Activated naive CD8-positive, alpha-beta T cell treated with anti-CD3 and anti-CD28 coated beads for 36 hours (primary cell): ENCODE measurements at regions not wholly inside any gene's neighbourhood (a gene's known extent, or its start where the extent isn't known, plus 50 kb on each side); places are given as distances from the start of the nearest gene placed in this dataset.

Source experiments
- DNase-seq: peaks from one replicate; pipeline ENCODE4 v3.0.0; 2021
- H3K27ac Mint-ChIP-seq: one replicate; pipeline ENCODE4 v1.8.0; 2022; ENCODE audit warnings: mild to moderate bottlenecking, moderate library complexity, mixed read lengths
- H3K27me3 Mint-ChIP-seq: one replicate; pipeline ENCODE4 v1.8.0; 2022; ENCODE audit warnings: mild to moderate bottlenecking, mixed read lengths
- H3K36me3 Mint-ChIP-seq: one replicate; pipeline ENCODE4 v1.8.0; 2021; ENCODE audit warnings: mild to moderate bottlenecking, mixed read lengths
- H3K4me1 Mint-ChIP-seq: one replicate; pipeline ENCODE4 v1.8.0; 2021; ENCODE audit warnings: mixed read lengths
- H3K4me3 Mint-ChIP-seq: one replicate; pipeline ENCODE4 v1.8.0; 2022; ENCODE audit warnings: mild to moderate bottlenecking, moderate library complexity, mixed read lengths
- H3K9me3 Mint-ChIP-seq: one replicate; pipeline ENCODE4 v1.8.0; 2022; ENCODE audit warnings: mixed read lengths

DNA sequence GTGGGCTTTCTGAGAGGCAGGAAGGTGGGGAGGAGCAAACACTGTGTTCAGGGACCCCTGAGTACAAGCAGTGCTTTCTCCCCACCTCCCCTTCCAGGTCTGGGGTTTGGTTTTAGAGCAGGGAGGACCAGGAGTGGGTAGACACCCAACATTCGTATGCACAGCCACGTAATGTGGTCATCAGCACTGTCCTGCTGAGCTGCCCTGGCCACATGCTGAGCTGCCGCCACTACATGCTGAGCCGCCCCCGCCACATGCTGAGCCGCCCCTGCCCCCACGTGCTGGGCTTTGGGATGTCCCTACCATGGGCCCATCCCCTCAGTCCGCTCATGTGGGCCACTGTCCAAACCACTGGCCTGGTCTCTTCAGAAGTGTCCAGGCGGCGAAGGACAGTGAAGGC, 214.9 kb upstream of the CST7 start:
- H3K36me3 Mint-ChIP-seq, result no peaks in the 10 kb centered on the region

GRCh38 chr20:24735263-24735662, 213.8 kb upstream of the CST7 start:
- no peaks in the 10 kb centered on the region for H3K9me3 Mint-ChIP-seq
- H3K4me3 Mint-ChIP-seq, result no peak overlapping the region
- no peak for DNase-seq
- H3K4me1 Mint-ChIP-seq, result peaks cover 11% of the 10 kb centered on the region
- H3K27ac Mint-ChIP-seq, result no peak overlapping the region
- H3K36me3 Mint-ChIP-seq, result no peaks in the 10 kb centered on the region
- H3K27me3 Mint-ChIP-seq, result no peaks in the 10 kb centered on the region

More for the DNA sequence above, 214.9 kb upstream of the CST7 start:
- Mint-ChIP-seq H3K27ac (no peak overlapping the region), H3K9me3 (no peaks in the 10 kb centered on the region), H3K4me3 (no peak overlapping the region), H3K27me3 (no peaks in the 10 kb centered on the region), H3K4me1 (peaks cover 3% of the 10 kb centered on the region)
- no peak for DNase-seq

DNA sequence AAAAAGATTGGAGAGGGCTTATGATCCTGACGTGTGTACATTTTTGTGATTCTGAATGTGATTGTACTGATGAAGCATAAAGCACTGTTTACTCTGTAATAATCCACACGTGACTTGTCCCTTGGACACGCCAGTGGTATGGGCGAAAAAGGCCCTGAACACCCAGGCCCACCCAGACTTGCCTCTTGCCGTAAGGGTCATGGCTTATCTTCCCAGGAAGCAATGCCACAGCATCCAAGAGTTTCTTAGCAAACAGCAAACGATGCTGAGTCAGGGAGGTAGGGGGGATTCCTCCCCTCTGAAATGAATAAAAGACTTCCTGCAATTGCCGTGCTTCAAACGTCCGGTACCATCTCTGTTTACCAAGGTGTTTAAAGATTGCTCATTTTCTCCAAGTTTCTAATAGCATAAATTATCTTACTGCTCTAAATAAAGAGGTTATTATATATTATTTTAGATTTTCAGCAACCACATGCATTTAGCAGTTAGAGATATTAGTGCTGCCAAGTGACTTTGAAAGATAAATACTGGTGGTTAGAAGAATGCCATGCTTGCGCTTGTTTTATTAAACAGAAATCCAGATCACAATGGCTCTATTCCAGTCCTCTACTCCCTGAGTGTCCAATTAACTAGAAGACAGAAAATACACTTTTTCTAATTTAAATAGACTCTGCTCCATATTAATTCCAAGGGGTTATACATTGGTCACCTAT, 212.8 kb upstream of the CST7 start:
- Mint-ChIP-seq H3K36me3 (no peaks in the 10 kb centered on the region), H3K4me1 (peaks cover 13% of the 10 kb centered on the region), H3K4me3 (no peak overlapping the region), H3K27ac (no peak overlapping the region), H3K9me3 (no peaks in the 10 kb centered on the region), H3K27me3 (no peaks in the 10 kb centered on the region)
- no peak for DNase-seq

- no peaks in the 10 kb centered on the region for H3K9me3 Mint-ChIP-seq
- peaks cover 13% of the 10 kb centered on the region for H3K4me1 Mint-ChIP-seq
- no peaks in the 10 kb centered on the region for H3K36me3 Mint-ChIP-seq
- H3K27me3 Mint-ChIP-seq, result no peaks in the 10 kb centered on the region
- no peak overlapping the region for H3K27ac Mint-ChIP-seq
- H3K4me3 Mint-ChIP-seq, result no peak overlapping the region
- no peak for DNase-seq
These were observed 212.2 kb upstream of the CST7 start for GRCh38 chr20:24736844-24737211.

GRCh38 chr20:24737212-24737850, 211.7 kb upstream of the CST7 start:
- H3K9me3 Mint-ChIP-seq, result no peaks in the 10 kb centered on the region
- no peak overlapping the region for H3K27ac Mint-ChIP-seq
- peaks cover 13% of the 10 kb centered on the region for H3K4me1 Mint-ChIP-seq
- no peaks in the 10 kb centered on the region for H3K27me3 Mint-ChIP-seq
- H3K36me3 Mint-ChIP-seq, result no peaks in the 10 kb centered on the region
- no peak for DNase-seq
- H3K4me3 Mint-ChIP-seq, result no peak overlapping the region

- no peak overlapping the region for H3K4me3 Mint-ChIP-seq
- no peaks in the 10 kb centered on the region for H3K36me3 Mint-ChIP-seq
- no peak overlapping the region for H3K27ac Mint-ChIP-seq
- DNase-seq, result no peak
- H3K27me3 Mint-ChIP-seq, result no peaks in the 10 kb centered on the region
- peaks cover 13% of the 10 kb centered on the region for H3K4me1 Mint-ChIP-seq
- no peaks in the 10 kb centered on the region for H3K9me3 Mint-ChIP-seq
These were observed 210.9 kb upstream of the CST7 start for GRCh38 chr20:24738058-24738775.

DNA sequence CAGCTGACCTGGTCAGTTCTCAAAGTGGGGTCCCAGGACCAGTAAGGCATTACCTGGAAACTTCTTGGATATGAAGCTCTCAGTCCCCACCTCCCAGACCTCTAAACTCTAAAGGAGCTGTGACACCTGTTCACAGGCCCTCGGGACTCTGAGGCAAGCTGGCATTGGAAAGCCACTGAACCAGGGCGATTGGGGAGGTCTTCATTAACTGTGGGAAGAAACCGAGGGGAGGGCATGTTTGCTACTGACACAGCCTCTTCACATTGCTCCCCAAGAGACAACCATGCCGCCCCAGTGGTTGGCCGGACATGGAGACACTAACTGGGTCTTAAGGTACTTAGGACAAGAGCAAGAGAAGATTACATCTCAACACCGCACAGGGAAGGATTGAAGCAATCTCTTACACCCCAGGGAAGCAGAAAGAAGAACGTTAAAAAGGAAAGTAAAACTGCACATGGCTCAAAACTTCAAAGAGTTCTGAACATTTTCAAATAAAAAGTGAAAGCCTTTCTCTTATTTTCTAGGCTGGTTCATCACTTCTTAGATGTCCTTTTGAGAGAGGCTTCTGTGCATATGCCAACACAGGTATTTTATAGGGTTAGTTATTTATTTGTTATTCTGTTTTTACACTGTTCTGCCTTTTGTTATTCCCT, 210.0 kb upstream of the CST7 start:
- Mint-ChIP-seq H3K9me3 (no peaks in the 10 kb centered on the region), H3K4me3 (peak overlapping the region; percentile 47), H3K36me3 (no peaks in the 10 kb centered on the region), H3K27me3 (no peaks in the 10 kb centered on the region), H3K4me1 (peaks cover 13% of the 10 kb centered on the region), H3K27ac (peak overlapping the region; percentile 83)
- no peak for DNase-seq

DNA sequence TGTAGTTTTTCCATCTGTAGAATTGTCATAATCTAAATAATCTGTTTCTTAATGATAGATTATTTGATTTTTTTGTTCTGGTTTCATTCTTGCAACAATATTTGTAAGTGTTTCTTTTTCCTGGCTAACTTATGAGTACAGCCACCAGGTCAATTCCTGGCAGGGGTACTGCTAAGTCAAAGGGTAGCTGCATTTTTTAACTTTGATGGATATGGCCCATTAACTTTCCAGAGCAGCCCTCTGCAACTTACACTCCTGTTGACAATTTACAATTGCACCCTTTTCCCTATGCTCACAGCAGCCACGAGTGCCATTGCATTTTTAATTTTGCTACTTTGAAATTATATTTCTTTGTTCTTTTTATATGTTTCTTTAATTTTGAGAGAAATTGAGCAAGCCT, 209.3 kb upstream of the CST7 start:
- Mint-ChIP-seq H3K9me3 (no peaks in the 10 kb centered on the region), H3K27me3 (no peaks in the 10 kb centered on the region), H3K4me3 (peak overlapping the region; percentile 42), H3K4me1 (peaks cover 13% of the 10 kb centered on the region), H3K27ac (no peak overlapping the region), H3K36me3 (no peaks in the 10 kb centered on the region)
- DNase-seq, result no peak

GRCh38 chr20:24741493-24742072, 207.5 kb upstream of the CST7 start:
- H3K36me3 Mint-ChIP-seq, result no peaks in the 10 kb centered on the region
- DNase-seq, result no peak
- peaks cover 13% of the 10 kb centered on the region for H3K4me1 Mint-ChIP-seq
- no peaks in the 10 kb centered on the region for H3K27me3 Mint-ChIP-seq
- no peak overlapping the region for H3K27ac Mint-ChIP-seq
- no peak overlapping the region for H3K4me3 Mint-ChIP-seq
- H3K9me3 Mint-ChIP-seq, result no peaks in the 10 kb centered on the region

DNA sequence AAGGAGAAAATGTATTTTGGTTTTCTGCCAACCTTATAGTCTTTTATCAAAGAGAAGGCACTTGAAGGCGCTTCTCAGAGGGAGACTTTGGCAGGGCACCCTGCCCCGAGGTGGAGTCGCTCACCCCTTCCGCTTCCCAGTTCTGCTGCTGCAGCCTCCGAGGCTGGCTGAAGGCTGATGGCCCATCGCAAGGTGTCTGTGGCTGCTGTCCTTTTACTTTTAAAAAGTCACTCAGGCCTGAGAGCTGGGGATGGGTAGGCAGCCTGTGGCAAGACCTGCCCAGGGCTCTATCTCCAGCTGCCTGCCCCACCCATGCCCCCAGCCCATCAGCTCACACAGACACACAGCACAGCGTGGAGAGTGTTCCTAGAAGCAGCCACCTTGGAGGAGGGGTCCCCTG, 206.6 kb upstream of the CST7 start:
- H3K36me3 Mint-ChIP-seq, result no peaks in the 10 kb centered on the region
- no peak overlapping the region for H3K4me3 Mint-ChIP-seq
- no peaks in the 10 kb centered on the region for H3K27me3 Mint-ChIP-seq
- H3K27ac Mint-ChIP-seq, result no peak overlapping the region
- no peaks in the 10 kb centered on the region for H3K9me3 Mint-ChIP-seq
- DNase-seq, result no peak
- H3K4me1 Mint-ChIP-seq, result peaks cover 19% of the 10 kb centered on the region

DNA sequence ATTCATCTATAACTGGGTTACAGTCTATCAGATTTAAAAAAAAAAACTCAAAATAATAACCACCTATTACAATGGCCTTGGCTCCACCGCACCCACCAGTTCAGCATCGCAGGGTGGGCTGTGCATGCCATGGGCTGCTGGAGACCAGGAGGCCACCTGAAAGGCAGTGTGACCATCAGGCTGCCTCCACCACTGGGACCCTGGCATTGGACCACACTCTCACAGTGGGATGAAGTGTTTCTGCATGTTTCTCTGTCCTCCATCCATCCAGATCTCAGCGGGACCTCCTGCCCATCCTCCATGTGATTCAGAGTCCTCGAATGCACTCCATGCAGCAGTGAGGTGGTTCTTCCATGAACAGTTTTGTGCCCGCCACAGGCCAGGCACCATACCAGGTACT, 206.1 kb upstream of the CST7 start:
- Mint-ChIP-seq H3K27me3 (no peaks in the 10 kb centered on the region), H3K36me3 (no peaks in the 10 kb centered on the region), H3K27ac (no peak overlapping the region), H3K4me3 (no peak overlapping the region), H3K9me3 (no peaks in the 10 kb centered on the region), H3K4me1 (peaks cover 22% of the 10 kb centered on the region)
- no peak for DNase-seq

- Mint-ChIP-seq H3K4me3 (no peak overlapping the region), H3K9me3 (no peaks in the 10 kb centered on the region), H3K27me3 (no peaks in the 10 kb centered on the region), H3K4me1 (peaks cover 22% of the 10 kb centered on the region), H3K36me3 (no peaks in the 10 kb centered on the region), H3K27ac (no peak overlapping the region)
- DNase-seq, result no peak
These were observed 205.4 kb upstream of the CST7 start for GRCh38 chr20:24743641-24744040.

GRCh38 chr20:24744747-24745146, 204.3 kb upstream of the CST7 start:
- no peak for DNase-seq
- Mint-ChIP-seq H3K4me3 (no peak overlapping the region), H3K36me3 (no peaks in the 10 kb centered on the region), H3K27ac (no peak overlapping the region), H3K27me3 (no peaks in the 10 kb centered on the region), H3K4me1 (peaks cover 12% of the 10 kb centered on the region), H3K9me3 (no peaks in the 10 kb centered on the region)

DNA sequence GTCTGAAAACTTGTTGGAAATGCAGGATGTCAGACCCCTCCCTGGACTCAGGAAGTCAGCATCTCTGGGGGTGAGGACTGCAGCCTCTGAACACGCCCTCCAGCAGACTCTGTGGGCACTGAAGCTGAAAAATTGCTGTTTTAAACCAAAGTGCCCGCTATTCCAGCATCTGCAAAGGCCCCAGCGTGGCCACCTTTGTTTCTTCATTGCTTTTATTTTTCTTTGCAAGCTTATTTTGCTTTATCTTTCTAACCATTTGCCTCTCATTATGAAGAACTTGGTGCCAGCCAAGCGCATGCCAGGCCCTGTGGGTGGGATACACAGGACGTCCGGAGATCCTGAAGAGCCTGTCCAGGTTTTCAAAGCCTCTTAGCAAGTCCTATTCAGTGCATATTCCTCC, 203.9 kb upstream of the CST7 start:
- Mint-ChIP-seq H3K27ac (no peak overlapping the region), H3K4me3 (no peak overlapping the region), H3K4me1 (peaks cover 11% of the 10 kb centered on the region), H3K9me3 (no peaks in the 10 kb centered on the region), H3K27me3 (no peaks in the 10 kb centered on the region), H3K36me3 (no peaks in the 10 kb centered on the region)
- no peak for DNase-seq
